ENCODE measurements at regions not wholly inside any gene's neighbourhood (a gene's known extent, or its start where the extent isn't known, plus 50 kb on each side); places are given as distances from the start of the nearest gene placed in this dataset.
"Not testable (repeated sequence)": the region's sequence is repeated elsewhere in the genome, so short reads cannot be mapped to it uniquely, and the experiment has no call there.

GRCh38 chr3:176842914-176843313 is 354.4 kb downstream of the TBL1XR1 start:
- intact Hi-C loops (cut with DNase I): no loop called here
- DNase-seq: no peak
- WGBS, 4 donors: 55 to 83% (median 71%) methylated on average over 2 of the region's 2 CpGs

GRCh38 chr3:176840641-176841286 is 356.5 kb downstream of the TBL1XR1 start:
- no peak overlapping the region for H3K4me3 ChIP-seq
- H3K36me3 ChIP-seq (replicated peaks in 1 of 2): no peaks in the 10 kb centered on the region
- no peaks in the 10 kb centered on the region for H3K4me1 ChIP-seq (replicated peaks in 1 of 2)
- H3K27ac ChIP-seq: no peak overlapping the region
- H3K9me3 ChIP-seq (replicated peaks in 1 of 3): no peaks in the 10 kb centered on the region
- DNase-seq: no peak
- 65 to 87% (median 77%) methylated on average over 8 of the region's 8 CpGs for WGBS, 4 donors
- H3K27me3 ChIP-seq: no peaks in the 10 kb centered on the region
- TF ChIP-seq POLR2A (IDR thresholded peaks at IDR 0.05) (no peak), CTCF (IDR thresholded peaks at IDR 0.05) (no peak)
- intact Hi-C loops (cut with DNase I): no loop called here

More at GRCh38 chr3:176842914-176843313, 354.4 kb downstream of the TBL1XR1 start:
- Histone ChIP-seq H3K27ac (no peak overlapping the region), H3K27me3 (no peaks in the 10 kb centered on the region), H3K36me3 (replicated peaks in 1 of 2) (no peaks in the 10 kb centered on the region), H3K4me1 (replicated peaks in 1 of 2) (no peaks in the 10 kb centered on the region), H3K4me3 (no peak overlapping the region), H3K9me3 (replicated peaks in 1 of 3) (no peaks in the 10 kb centered on the region)
- no peak for TF ChIP-seq POLR2A (IDR thresholded peaks at IDR 0.05)
- TF ChIP-seq CTCF (IDR thresholded peaks at IDR 0.05): no peak

- WGBS, 4 donors: 53 to 69% (median 65%) methylated on average over 2 of the region's 2 CpGs
- no peak overlapping the region for H3K27ac ChIP-seq
- no peaks in the 10 kb centered on the region for H3K36me3 ChIP-seq (replicated peaks in 1 of 2)
- no peaks in the 10 kb centered on the region for H3K27me3 ChIP-seq
- DNase-seq: no peak
- TF ChIP-seq CTCF (IDR thresholded peaks at IDR 0.05) (no peak), POLR2A (IDR thresholded peaks at IDR 0.05) (no peak)
- intact Hi-C loops (cut with DNase I): no loop called here
- H3K9me3 ChIP-seq (replicated peaks in 1 of 3): no peaks in the 10 kb centered on the region
- no peaks in the 10 kb centered on the region for H3K4me1 ChIP-seq (replicated peaks in 1 of 2)
- no peak overlapping the region for H3K4me3 ChIP-seq
Measured at GRCh38 chr3:176839901-176840300, 357.4 kb downstream of the TBL1XR1 start.

- Histone ChIP-seq H3K4me3 (no peak overlapping the region), H3K27ac (no peak overlapping the region), H3K36me3 (replicated peaks in 1 of 2) (no peaks in the 10 kb centered on the region), H3K4me1 (replicated peaks in 1 of 2) (no peaks in the 10 kb centered on the region), H3K9me3 (replicated peaks in 1 of 3) (no peaks in the 10 kb centered on the region), H3K27me3 (no peaks in the 10 kb centered on the region)
- TF ChIP-seq POLR2A (IDR thresholded peaks at IDR 0.05) (no peak), CTCF (IDR thresholded peaks at IDR 0.05) (no peak)
- intact Hi-C loops (cut with DNase I): no loop called here
- DNase-seq: no peak
- WGBS, 4 donors: 71 to 77% (median 76%) methylated on average over 3 of the region's 3 CpGs
Measured at GRCh38 chr3:176839466-176839865, 357.8 kb downstream of the TBL1XR1 start.

GRCh38 chr3:176827244-176827643 is 370.0 kb downstream of the TBL1XR1 start:
- DNase-seq; H3K4me1 ChIP-seq (replicated peaks in 1 of 2); H3K27ac ChIP-seq; H3K36me3 ChIP-seq (replicated peaks in 1 of 2); H3K27me3 ChIP-seq; H3K9me3 ChIP-seq (replicated peaks in 1 of 3); intact Hi-C loops (cut with DNase I); H3K4me3 ChIP-seq: not testable (repeated sequence)
- 88 to 91% (median 90%) methylated on average over 11 to 15 of the region's 15 CpGs for WGBS, 4 donors
